ENCODE measurements at regions not wholly inside any gene's neighbourhood (a gene's known extent, or its start where the extent isn't known, plus 50 kb on each side); places are given as distances from the start of the nearest gene placed in this dataset.
"Not testable (repeated sequence)": the region's sequence is repeated elsewhere in the genome, so short reads cannot be mapped to it uniquely, and the experiment has no call there.

- WGBS, 2 donors, result 72 to 74% methylated on average over 3 of the region's 3 CpGs
Measured at GRCh38 chr14:30462358-30462757, 96.6 kb upstream of the G2E3 start.

GRCh38 chr14:30464481-30464880 lies 94.5 kb upstream of the G2E3 start:
- no peak for TF ChIP-seq POLR2AphosphoS5 (IDR thresholded peaks at IDR 0.05)
- TF ChIP-seq EP300 (IDR thresholded peaks at IDR 0.05), result no peak
- TF ChIP-seq, protein P1, sequence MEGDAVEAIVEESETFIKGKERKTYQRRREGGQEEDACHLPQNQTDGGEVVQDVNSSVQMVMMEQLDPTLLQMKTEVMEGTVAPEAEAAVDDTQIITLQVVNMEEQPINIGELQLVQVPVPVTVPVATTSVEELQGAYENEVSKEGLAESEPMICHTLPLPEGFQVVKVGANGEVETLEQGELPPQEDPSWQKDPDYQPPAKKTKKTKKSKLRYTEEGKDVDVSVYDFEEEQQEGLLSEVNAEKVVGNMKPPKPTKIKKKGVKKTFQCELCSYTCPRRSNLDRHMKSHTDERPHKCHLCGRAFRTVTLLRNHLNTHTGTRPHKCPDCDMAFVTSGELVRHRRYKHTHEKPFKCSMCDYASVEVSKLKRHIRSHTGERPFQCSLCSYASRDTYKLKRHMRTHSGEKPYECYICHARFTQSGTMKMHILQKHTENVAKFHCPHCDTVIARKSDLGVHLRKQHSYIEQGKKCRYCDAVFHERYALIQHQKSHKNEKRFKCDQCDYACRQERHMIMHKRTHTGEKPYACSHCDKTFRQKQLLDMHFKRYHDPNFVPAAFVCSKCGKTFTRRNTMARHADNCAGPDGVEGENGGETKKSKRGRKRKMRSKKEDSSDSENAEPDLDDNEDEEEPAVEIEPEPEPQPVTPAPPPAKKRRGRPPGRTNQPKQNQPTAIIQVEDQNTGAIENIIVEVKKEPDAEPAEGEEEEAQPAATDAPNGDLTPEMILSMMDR (IDR thresholded peaks at IDR 0.05), result no peak
- no peak for TF ChIP-seq POLR2A (IDR thresholded peaks at IDR 0.05)
- ATAC-seq (ENCODE audit: low FRiP score in 2 of 2), result no peak
- Histone ChIP-seq H3K36me3 (no peaks in the 10 kb centered on the region), H3K9me3 (no peaks in the 10 kb centered on the region), H3K27ac (no peak overlapping the region), H3K4me3 (no peak overlapping the region), H3K27me3 (no peaks in the 10 kb centered on the region), H3K4me1 (no peaks in the 10 kb centered on the region)
- no peak for DNase-seq
- WGBS, 2 donors, result 84 to 86% methylated on average over 1 of the region's 1 CpG

More at GRCh38 chr14:30462358-30462757, 96.6 kb upstream of the G2E3 start:
- H3K27me3 ChIP-seq, result no peaks in the 10 kb centered on the region
- H3K27ac ChIP-seq, result no peak overlapping the region
- no peak overlapping the region for H3K4me3 ChIP-seq
- TF ChIP-seq POLR2A (IDR thresholded peaks at IDR 0.05), result no peak
- TF ChIP-seq, protein P1 (IDR thresholded peaks at IDR 0.05), result no peak
- TF ChIP-seq EP300 (IDR thresholded peaks at IDR 0.05), result no peak
- TF ChIP-seq POLR2AphosphoS5 (IDR thresholded peaks at IDR 0.05), result no peak
- no peaks in the 10 kb centered on the region for H3K36me3 ChIP-seq
- H3K4me1 ChIP-seq, result no peaks in the 10 kb centered on the region
- H3K9me3 ChIP-seq, result no peaks in the 10 kb centered on the region
- DNase-seq (no peak), ATAC-seq (ENCODE audit: low FRiP score in 2 of 2) (no peak)

GRCh38 chr14:30468354-30468753 lies 90.6 kb upstream of the G2E3 start:
- 78 to 86% methylated on average over 4 of the region's 4 CpGs for WGBS, 2 donors
- Histone ChIP-seq H3K27me3 (no peaks in the 10 kb centered on the region), H3K9me3 (no peaks in the 10 kb centered on the region), H3K4me1 (no peaks in the 10 kb centered on the region), H3K36me3 (no peaks in the 10 kb centered on the region), H3K27ac (no peak overlapping the region), H3K4me3 (no peak overlapping the region)
- DNase-seq, result no peak
- no peak for ATAC-seq (ENCODE audit: low FRiP score in 2 of 2)
- TF ChIP-seq EP300 (IDR thresholded peaks at IDR 0.05), result no peak
- no peak for TF ChIP-seq POLR2A (IDR thresholded peaks at IDR 0.05)
- TF ChIP-seq POLR2AphosphoS5 (IDR thresholded peaks at IDR 0.05), result no peak
- TF ChIP-seq, protein P1 (IDR thresholded peaks at IDR 0.05), result no peak

DNA sequence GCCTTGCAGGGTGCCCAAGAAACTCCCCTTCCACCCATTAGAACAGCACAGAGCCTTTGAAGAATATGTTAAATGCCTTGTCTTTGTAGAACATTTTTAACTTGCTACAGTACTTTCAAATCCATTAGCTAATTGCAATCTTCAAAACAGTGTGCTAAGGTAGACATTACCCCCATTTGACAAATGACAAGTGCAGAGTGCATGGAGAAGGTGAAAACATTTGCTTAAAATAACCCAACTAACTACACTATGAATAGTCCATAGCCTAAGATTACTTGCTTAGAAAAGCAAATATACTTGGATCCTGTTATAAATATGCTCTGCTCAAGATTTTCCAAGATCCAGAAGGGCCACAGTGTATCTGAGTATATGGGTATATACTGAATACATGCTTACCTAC lies 87.0 kb upstream of the G2E3 start:
- no peaks in the 10 kb centered on the region for H3K27me3 ChIP-seq
- H3K27ac ChIP-seq, result no peak overlapping the region
- no peak for TF ChIP-seq POLR2AphosphoS5 (IDR thresholded peaks at IDR 0.05)
- no peak for TF ChIP-seq EP300 (IDR thresholded peaks at IDR 0.05)
- TF ChIP-seq, protein P1 (IDR thresholded peaks at IDR 0.05), result no peak
- DNase-seq (no peak), ATAC-seq (ENCODE audit: low FRiP score in 2 of 2) (no peak)
- H3K4me3 ChIP-seq, result no peak overlapping the region
- H3K4me1 ChIP-seq, result no peaks in the 10 kb centered on the region
- no peaks in the 10 kb centered on the region for H3K36me3 ChIP-seq
- H3K9me3 ChIP-seq, result no peaks in the 10 kb centered on the region

GRCh38 chr14:30473846-30474696 lies 84.9 kb upstream of the G2E3 start:
- not testable (repeated sequence) for ATAC-seq (ENCODE audit: low FRiP score in 2 of 2); H3K27ac ChIP-seq; H3K4me3 ChIP-seq; H3K27me3 ChIP-seq; H3K4me1 ChIP-seq; H3K9me3 ChIP-seq; H3K36me3 ChIP-seq
- DNase-seq, result peak in 1 of 2 donors; percentile 20
- WGBS, 2 donors, result 93 to 97% methylated on average over 31 to 32 of the region's 36 CpGs

Measured in upper lobe of left lung (tissue), 6 donors.